Femur (tissue), 1 donor: ENCODE measurements at regions not wholly inside any gene's neighbourhood (a gene's known extent, or its start where the extent isn't known, plus 50 kb on each side); places are given as distances from the start of the nearest gene placed in this dataset.

Experiments used
- DNase-seq: peaks from one replicate; pipeline ENCODE4 v3.0.0-alpha.2; 2017

DNA sequence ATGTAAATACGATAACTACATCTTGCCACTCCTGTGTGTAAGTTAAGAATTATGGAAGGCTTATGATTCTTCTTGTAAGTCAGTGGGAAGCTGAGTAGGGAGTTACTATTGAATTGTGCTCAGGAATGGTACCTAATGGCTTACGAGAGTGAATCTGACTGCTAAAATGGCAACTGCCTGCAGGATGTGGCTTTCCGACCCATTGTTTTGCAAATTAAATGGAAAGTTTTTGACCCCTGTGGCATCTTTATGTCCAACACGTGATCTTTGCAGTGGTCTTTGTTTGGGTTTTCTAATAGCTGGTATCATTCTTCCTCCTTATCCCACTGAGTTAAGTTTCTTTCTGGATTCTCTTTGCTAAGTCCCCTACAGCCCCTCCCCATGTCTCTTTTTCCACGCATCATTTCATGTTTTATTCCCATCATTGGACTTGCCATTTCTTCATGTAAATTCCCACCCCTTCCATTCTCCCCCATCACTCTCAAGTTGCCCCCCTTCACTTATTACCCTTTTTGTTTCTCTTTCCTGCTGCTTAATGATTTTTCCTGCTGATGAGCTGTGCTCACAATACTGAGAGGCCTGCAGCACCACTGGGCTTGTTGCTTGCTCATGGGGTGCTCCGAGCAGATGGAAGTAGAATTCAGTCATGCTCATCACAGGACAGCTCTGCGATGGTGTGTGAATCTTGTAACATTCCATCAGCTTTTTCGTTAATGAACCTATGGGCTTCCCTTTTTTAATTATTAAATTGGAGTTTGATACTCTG, 428.2 kb upstream of the IL12A start:
- DNase-seq, result no peak

GRCh38 chr3:159565313-159565712, 423.3 kb upstream of the IL12A start:
- no peak for DNase-seq

DNA sequence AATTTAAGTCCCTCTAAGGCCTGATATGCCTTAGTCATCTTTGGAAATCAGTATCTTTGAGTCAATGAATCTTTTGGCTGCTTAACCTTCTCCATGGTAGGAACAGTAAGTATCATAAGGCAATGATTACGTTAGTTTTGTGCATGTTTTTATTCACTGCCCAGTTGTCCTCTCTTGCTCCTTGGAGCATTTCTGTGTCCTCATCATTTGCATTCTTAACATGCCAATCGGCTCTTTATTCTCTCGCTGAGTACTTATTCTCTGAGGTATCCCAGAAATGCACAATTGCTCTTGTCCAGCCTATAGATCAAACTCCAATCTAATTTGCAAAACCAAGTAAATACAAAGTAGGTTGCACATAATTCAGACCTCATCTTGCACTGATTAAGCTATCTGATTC, 405.0 kb upstream of the IL12A start:
- DNase-seq, result no peak

- DNase-seq, result no peak
These were observed 404.2 kb upstream of the IL12A start for GRCh38 chr3:159584421-159584820.

DNA sequence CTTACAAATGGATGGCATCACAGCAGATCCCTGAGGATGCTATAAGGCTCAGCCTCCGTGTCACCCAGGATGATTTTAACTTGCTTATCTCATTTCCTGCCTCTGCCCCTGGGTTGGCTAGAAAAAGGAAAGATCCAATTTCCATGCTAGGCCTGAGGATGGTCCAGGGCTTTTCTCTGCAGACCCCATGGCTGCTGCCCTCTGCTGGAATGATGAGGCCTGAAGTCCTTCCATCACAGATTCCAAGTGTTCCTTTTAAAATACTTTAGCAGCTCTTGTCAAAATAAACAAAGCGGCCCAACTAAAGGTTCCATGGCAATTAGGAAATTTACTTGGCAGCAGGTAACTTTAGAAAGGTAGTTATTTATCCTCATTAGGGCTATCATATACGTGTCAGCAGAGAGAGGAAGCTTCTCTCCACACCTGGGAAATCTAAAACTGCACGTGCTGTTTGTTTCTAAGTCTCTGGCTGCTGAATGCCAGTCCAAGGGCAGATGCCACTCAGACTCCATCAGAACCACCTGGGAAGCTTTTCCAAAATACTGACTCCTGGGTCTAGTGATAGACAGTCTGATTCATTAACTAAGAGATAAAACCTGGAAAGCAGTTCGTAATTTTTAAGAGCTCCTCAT, 401.9 kb upstream of the IL12A start:
- DNase-seq, result no peak

DNA sequence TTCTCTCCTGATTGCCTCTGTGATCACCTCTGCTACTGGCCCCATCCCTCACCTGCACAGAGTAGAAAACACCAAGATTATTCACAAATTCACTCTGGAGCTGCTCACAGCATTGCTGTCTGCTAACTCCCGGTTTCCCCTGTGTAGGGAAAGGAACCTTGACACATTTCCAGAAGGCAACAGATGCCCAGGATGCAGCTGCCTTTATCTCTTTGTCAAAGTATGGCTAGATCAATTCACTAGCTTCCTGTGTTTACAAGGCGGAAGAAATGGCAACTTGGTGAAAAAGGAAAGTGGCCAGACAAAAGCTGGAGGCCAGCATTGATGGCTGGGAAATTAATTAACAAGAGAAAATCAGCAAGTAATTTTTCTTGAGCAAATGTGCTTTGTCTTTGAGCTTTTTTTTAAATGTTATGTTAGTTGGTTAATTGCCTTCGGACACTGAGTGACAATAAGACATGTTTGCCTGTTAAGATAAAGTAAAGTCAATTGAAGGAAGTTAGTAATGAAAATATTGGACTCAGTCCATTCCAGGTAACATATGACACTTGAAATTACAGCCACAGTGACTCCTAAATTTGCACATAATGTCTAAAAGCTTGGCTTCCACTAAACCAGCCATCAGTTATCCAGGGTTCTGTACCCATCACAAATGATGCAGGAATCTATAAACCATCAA, 394.6 kb upstream of the IL12A start:
- DNase-seq, result no peak

DNA sequence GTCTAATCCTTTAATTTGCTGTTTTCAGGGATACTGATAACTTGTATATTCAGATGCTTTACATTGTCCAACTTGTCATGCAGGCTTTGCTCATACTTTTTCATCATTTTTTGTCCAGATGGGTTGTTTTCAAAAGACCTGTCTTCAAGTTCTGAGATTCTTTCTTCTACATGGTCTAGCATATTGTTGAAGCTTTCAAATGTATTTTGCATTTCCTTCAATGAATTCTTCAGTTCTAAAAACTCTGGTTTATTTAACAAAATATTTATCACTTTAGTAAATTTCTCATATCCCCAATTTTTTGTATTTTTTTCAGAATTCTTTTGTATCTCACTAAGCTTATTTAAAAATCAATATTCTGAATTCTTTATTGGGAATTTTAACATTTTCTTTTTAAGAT, 388.3 kb upstream of the IL12A start:
- DNase-seq, result no peak

DNA sequence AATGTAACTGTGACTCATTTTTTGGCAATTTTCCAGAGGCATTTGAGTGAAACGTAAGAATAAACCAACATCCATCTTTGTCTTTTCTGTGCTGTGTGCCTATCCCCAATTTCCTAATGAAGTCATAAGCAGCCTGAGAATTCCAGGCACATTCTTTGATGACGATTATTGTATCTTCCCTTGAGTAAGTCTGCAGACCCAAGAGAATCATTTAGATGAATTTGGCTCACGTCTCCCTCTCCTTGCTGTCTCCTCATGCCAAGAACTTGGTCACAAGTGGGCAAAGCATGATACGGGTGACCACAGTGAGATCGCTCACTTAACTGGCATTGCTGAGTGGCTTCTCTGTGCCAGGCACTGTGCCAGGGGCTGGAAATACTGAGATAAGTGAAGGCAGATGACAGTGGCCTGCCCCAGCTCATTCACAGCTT, 384.5 kb upstream of the IL12A start:
- DNase-seq, result peak; percentile 34

DNA sequence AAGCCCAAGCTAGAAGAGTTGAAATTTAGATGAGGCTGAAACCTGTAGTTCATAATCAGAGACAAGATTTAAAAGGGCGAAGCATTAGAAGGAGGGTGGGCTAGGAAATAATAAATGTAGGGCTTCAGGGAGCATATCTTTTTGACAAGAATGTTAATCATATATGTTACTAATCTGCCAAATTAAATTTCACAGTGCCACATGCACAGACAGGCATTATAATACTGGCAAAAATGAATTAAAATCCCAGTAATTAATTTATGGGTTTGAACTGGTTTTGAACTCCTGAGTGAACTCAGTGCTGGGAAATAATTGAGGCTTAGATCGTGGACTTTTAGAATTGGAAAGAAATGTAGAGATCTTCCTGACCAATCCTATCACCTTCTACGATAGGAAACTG, 383.5 kb upstream of the IL12A start:
- no peak for DNase-seq

DNA sequence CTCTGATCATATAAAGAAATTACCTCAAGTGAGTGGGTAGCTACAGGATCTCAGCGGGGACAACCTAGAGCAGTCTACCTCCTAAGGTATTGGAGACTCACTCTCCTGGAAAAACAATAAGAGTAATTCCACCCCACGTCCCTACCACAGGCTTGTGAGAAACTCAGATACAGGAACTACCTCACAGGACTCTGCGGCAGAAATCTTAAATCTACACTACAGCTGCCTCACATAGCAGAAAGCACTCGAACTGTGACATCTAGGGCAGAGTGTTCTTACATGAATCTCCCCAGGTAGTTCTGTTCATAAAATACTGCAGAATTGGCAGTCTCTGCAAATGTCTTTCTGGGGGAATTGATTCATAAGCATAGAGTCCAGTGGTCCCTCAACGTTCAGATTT, 382.9 kb upstream of the IL12A start:
- DNase-seq, result no peak

DNA sequence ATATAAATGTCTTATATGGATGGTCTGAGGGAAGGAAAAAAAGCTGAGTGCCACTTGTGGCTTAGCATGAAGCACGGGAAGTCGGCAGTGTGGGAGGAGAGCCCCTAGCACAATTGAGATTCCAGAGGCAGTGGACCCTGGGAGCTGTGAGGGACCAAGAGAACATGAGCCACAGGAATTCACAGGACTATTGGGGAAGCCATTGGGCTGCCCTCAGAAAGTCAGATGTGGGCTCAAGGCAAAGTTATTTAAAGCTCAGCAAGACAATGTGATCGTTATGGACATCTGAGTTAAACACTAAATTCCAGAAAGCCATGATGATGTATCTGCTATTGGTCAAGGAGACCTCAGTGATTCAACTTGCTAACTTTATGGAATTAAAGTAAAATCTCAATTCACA, 380.8 kb upstream of the IL12A start:
- peak; percentile 34 for DNase-seq

DNA sequence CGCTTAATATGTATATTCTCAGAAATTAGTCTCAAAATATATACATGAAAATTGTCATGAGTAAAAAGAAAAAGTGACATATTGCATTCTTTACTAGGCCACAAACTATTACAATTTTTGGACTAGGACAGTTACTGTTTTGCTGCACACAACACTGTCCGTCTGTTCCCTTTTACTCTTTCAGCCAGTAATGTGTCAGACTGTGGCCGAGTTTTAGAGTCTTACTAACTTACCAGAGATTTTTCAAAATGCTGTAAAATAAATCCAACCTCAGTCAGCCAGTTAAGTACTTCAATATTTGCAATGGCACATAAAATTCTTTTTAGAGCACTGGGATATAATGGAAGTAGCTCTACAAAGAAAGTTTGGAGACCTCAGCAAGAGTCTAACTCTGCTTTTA, 380.3 kb upstream of the IL12A start:
- no peak for DNase-seq

GRCh38 chr3:159609625-159610024, 379.0 kb upstream of the IL12A start:
- no peak for DNase-seq

- no peak for DNase-seq
These were observed 372.3 kb upstream of the IL12A start for GRCh38 chr3:159616234-159616825.

- DNase-seq, result no peak
These were observed 369.2 kb upstream of the IL12A start for GRCh38 chr3:159619341-159619885.

GRCh38 chr3:159620281-159620680, 368.4 kb upstream of the IL12A start:
- no peak for DNase-seq

DNA sequence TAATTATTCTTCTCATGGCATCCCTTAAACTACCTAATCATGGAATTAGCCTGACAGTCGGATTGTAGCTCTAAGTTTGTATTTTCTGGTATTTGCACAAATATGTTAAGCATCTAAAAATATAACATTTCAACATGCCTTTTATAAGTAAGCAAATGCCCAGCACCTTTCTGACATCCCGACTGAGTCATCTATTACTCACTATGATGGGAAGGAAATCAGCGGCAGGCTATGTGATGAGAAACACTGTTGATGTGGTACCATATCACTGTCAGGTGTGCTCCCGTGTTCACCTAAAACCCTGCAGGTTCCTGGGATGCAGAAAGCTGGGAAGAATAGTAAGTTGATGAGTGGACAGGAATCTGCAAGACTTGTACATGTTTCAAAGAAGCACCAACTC, 367.8 kb upstream of the IL12A start:
- no peak for DNase-seq

- no peak for DNase-seq
These were observed 364.0 kb upstream of the IL12A start for GRCh38 chr3:159624616-159625015.

DNA sequence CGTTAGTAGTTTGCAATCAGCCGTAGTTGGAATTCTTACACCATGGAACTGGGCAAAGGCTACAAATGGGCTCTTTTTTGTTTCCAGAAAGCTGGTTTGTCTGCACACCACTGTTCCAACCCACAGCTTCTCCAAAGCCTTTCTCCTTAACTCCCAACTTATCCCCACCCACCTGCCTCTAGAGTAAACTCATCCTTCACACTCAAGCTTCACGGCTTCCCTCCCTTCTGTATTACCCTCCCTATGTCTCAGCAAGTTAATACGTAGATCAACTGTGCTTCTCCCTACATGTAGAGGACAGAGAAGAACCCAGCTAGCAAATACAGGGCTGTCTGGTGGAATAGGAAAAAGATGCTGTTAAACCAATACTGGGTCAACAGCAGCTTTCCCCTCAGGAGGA, 363.0 kb upstream of the IL12A start:
- no peak for DNase-seq

DNA sequence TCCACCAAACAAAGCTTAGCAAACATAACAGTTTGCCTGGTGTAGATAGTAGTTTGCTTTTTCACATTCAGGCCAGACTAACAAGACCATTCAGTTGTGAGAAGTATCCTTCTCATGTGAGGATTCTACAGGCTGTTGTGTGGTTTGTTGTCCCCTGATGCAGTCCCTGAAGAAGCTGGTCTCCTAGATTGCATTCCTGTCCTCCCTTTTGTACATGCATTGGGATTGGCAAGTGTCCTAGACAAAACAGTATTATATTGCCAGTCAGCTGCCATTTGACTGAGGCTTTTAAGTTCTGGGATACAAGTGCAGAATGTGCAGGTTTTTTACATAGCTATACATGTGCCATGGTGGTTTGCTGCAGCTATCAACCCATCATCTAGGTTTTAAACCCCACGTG, 362.0 kb upstream of the IL12A start:
- no peak for DNase-seq

DNA sequence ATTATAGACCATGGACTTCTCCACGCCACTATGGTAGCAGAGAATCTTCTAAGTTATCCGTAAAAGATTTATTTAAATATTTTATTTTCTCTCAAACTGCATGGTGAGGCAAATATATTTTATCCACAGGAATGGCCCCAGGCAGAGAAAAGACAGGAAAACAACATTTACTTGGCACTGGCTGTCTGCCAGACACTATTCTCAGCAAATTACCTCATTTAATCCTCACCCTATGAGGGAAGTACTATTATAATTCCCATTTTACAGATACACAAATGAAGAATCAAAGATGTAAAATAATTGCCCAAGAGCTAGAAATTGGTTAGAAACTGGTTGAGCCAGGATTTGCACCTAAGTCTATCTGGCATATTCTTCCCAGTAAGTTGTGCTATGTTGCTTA, 361.4 kb upstream of the IL12A start:
- no peak for DNase-seq

GRCh38 chr3:159627634-159628033, 361.0 kb upstream of the IL12A start:
- no peak for DNase-seq

DNA sequence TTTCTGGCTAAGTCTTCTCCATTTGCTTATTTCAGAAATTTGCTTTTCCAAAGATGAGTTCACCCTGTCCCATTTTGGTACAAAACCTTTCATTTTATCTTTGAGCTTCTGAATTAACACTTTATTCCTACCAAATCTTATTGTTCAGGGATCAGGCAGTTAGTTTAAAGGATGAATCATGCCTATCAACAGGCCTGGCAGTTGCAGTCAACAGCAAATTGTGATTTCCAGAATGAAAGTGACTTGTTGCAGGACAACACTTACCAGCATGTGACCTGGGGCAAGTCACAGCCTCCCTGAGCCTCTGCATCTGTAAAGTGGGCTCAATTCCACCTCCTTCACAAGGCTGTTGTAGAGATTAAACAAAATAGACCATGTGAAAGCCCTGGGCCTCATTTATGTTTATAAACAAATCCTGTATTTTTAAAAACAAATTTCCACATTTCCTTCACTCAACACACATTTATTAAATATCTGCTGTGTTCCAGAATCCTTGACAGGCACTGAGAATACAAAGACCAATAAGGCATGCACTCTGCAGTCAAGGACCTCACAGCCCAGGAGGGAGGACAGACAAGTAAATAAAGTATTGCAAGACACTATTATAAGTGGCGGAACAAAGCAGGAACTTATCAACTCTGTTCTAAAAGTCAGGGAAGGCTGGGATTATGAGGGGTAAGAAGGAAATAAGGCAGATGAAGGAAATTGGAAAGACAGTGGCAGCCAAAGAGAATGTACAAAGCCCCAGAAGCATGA, 359.1 kb upstream of the IL12A start:
- DNase-seq, result no peak
